Mucosa of descending colon (tissue), 3 donors: ENCODE measurements at regions not wholly inside any gene's neighbourhood (a gene's known extent, or its start where the extent isn't known, plus 50 kb on each side); places are given as distances from the start of the nearest gene placed in this dataset.

Source experiments
- ATAC-seq: fragments of 200-7000 bp; cut with Tn5 transposase; one replicate; pipeline ENCODE4 v1.9.1; 2020; ENCODE audit warnings: mild to moderate bottlenecking, moderate library complexity
- DNase-seq, 3 donors: peaks; one replicate each; pipeline ENCODE4 v3.0.0-alpha.2; 2020
- H3K36me3 ChIP-seq: fragments of 200-600 bp; one replicate; pipeline ENCODE4 v1.8.0; 2021; ENCODE audit warnings: low read depth, mild to moderate bottlenecking
- H3K4me1 ChIP-seq: fragments of 200-600 bp; one replicate; pipeline ENCODE4 v1.8.0; 2021; ENCODE audit warnings: low read depth, mild to moderate bottlenecking
- H3K4me3 ChIP-seq: fragments of 200-600 bp; one replicate; pipeline ENCODE4 v1.8.0; 2021; ENCODE audit warnings: mild to moderate bottlenecking
- H3K9me3 ChIP-seq: fragments of 200-600 bp; one replicate; pipeline ENCODE4 v1.8.0; 2021; ENCODE audit warnings: mild to moderate bottlenecking
- intact Hi-C, 2 donors: fragments of 100-400 bp; cut with DNase I in 1 of 2; cut with micrococcal nuclease in 1 of 2; formaldehyde crosslinking; loops; one replicate each; pipeline versions ENCODE4 v1.11.0 to v1.11.1; 2022; cut with DNase I, micrococcal nuclease
- TF ChIP-seq, protein P1 (sequence below): fragments of 200-600 bp; IDR thresholded peaks from one replicate; pipeline ENCODE4 v1.8.0; 2022; ENCODE audit warnings: antibody characterized with exemption, mild to moderate bottlenecking
- donor health status: DM: no; HTN: no; CAD: no; lungs with moderate emphysema.
- donor health status: DM: no; HTN: no; CAD: no.
- donor health status: DM: no; HTN: yes; CAD: no.

DNA sequence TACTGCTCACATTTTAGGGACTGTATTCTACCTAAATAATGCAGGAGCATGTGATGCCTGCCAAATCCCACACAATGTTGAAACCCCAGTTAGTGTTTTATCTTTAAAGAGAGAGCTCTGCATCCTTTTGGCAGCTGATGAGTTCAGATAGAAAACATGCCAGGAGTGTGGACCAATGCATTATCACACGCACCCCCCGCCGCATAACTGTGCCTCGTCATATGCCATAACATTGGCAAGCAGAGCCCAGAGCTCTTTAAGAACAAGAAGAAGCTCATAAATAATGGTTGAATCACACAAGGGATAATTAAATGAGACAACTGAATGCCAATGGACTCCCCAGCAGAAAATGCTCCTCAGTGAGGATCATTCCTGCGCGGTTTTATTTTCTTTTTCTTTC lies 52.8 kb upstream of the RORB start:
- no peaks in the 10 kb centered on the region for H3K4me1 ChIP-seq
- intact Hi-C loops = no loop called here
- H3K36me3 ChIP-seq = no peaks in the 10 kb centered on the region
- no peak overlapping the region for H3K4me3 ChIP-seq
- no peak for ATAC-seq
- TF ChIP-seq, protein P1, sequence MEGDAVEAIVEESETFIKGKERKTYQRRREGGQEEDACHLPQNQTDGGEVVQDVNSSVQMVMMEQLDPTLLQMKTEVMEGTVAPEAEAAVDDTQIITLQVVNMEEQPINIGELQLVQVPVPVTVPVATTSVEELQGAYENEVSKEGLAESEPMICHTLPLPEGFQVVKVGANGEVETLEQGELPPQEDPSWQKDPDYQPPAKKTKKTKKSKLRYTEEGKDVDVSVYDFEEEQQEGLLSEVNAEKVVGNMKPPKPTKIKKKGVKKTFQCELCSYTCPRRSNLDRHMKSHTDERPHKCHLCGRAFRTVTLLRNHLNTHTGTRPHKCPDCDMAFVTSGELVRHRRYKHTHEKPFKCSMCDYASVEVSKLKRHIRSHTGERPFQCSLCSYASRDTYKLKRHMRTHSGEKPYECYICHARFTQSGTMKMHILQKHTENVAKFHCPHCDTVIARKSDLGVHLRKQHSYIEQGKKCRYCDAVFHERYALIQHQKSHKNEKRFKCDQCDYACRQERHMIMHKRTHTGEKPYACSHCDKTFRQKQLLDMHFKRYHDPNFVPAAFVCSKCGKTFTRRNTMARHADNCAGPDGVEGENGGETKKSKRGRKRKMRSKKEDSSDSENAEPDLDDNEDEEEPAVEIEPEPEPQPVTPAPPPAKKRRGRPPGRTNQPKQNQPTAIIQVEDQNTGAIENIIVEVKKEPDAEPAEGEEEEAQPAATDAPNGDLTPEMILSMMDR = no peak
- DNase-seq = no peak
- no peaks in the 10 kb centered on the region for H3K9me3 ChIP-seq
